ENCODE measurements at regions not wholly inside any gene's neighbourhood (a gene's known extent, or its start where the extent isn't known, plus 50 kb on each side); places are given as distances from the start of the nearest gene placed in this dataset.

DNA sequence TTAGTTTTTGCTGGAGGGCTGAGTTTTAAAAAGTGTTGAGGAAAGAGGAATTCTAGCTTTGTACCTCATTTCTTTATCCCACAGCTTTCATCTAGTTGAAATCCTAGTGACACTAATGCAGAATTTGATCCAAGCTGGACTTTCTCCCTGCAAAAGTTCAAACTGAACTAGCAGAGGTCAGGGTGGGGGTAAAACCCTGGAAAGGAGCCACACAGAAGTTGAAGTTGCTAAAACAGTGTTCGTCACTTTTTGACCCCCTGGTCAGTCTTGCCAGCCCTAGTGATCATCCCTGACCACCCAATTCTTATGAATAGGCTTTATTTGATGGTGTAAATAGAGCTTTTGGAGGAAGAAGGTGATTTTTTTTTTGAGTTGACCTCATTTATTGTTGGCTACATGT, 390.4 kb downstream of the TMEM38B start:
- TF ChIP-seq, protein P1, sequence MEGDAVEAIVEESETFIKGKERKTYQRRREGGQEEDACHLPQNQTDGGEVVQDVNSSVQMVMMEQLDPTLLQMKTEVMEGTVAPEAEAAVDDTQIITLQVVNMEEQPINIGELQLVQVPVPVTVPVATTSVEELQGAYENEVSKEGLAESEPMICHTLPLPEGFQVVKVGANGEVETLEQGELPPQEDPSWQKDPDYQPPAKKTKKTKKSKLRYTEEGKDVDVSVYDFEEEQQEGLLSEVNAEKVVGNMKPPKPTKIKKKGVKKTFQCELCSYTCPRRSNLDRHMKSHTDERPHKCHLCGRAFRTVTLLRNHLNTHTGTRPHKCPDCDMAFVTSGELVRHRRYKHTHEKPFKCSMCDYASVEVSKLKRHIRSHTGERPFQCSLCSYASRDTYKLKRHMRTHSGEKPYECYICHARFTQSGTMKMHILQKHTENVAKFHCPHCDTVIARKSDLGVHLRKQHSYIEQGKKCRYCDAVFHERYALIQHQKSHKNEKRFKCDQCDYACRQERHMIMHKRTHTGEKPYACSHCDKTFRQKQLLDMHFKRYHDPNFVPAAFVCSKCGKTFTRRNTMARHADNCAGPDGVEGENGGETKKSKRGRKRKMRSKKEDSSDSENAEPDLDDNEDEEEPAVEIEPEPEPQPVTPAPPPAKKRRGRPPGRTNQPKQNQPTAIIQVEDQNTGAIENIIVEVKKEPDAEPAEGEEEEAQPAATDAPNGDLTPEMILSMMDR (IDR thresholded peaks at IDR 0.05) = no peak
- Histone ChIP-seq H3K9me3 (no peaks in the 10 kb centered on the region), H3K36me3 (ENCODE audit: insufficient read depth in 1 of 2, low read depth in 1 of 2) (no peaks in the 10 kb centered on the region), H3K27me3 (ENCODE audit: insufficient read depth in 3 of 3, low read length in 2 of 3) (no peaks in the 10 kb centered on the region), H3K27ac (no peak overlapping the region), H3K4me3 (no peak overlapping the region), H3K4me1 (peaks cover 4% of the 10 kb centered on the region)
- no peak for ATAC-seq
- no peak for DNase-seq
- intact Hi-C loops (cut with DNase I) = no loop called here
- WGBS, 3 donors = 26 to 40% (median 27%) methylated on average over 1 of the region's 1 CpG

DNA sequence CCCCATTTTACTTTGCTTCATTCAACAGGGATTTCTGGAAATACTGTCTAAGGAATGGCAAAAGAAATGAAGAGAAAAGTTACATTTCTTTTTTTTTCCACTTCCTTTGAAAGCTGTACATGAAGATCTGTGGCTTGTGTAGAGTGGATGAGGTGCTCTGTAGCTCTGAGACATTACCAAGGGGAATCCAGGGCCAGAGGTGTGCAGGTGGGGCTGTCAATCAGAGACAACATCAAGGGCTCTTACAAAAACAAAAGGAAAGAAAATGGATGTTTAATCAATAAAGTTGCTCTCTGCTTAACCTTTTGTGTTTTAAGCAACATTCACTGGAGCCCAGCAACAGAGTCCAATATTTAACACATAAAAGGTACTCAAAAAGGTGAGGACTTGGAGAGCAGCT, 391.1 kb downstream of the TMEM38B start:
- Histone ChIP-seq H3K36me3 (ENCODE audit: insufficient read depth in 1 of 2, low read depth in 1 of 2) (no peaks in the 10 kb centered on the region), H3K9me3 (no peaks in the 10 kb centered on the region), H3K4me1 (peaks cover 4% of the 10 kb centered on the region), H3K4me3 (no peak overlapping the region), H3K27me3 (ENCODE audit: insufficient read depth in 3 of 3, low read length in 2 of 3) (no peaks in the 10 kb centered on the region), H3K27ac (no peak overlapping the region)
- intact Hi-C loops (cut with DNase I) = no loop called here
- ATAC-seq = no peak
- no peak for DNase-seq
- TF ChIP-seq, protein P1 (IDR thresholded peaks at IDR 0.05) = no peak

DNA sequence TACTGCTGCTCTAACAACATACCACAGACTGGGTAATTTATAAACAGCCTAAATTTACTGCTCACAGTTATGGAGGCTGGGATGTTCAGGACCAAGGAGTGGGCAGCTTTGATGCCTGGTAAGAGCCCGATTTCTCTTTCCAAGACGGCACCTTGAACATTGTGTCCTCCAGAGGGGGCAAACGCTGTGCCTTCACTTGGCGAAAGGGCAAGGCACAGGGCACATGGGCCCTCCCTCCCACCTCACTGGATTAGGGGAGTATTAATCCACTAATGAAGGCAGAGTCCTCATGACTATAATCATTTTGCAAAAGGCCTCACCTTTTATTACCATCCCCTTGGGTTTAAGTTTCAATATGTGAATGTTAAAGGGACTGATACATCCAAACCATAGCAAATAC, 397.7 kb downstream of the TMEM38B start:
- H3K36me3 ChIP-seq (ENCODE audit: insufficient read depth in 1 of 2, low read depth in 1 of 2) = no peaks in the 10 kb centered on the region
- ATAC-seq (no peak), DNase-seq (no peak)
- no peak overlapping the region for H3K27ac ChIP-seq
- TF ChIP-seq, protein P1 (IDR thresholded peaks at IDR 0.05) = no peak
- no peak overlapping the region for H3K4me3 ChIP-seq
- intact Hi-C loops (cut with DNase I) = loop anchor here in 1 of 2 donors (10.0 kb wide), 2 partner anchors 57 to 137 kb away; no protein-coding TSS in a partner anchor
- WGBS, 3 donors = 87 to 91% (median 88%) methylated on average over 4 of the region's 4 CpGs
- no peaks in the 10 kb centered on the region for H3K4me1 ChIP-seq
- no peaks in the 10 kb centered on the region for H3K27me3 ChIP-seq (ENCODE audit: insufficient read depth in 3 of 3, low read length in 2 of 3)
- peaks cover 3% of the 10 kb centered on the region for H3K9me3 ChIP-seq

DNA sequence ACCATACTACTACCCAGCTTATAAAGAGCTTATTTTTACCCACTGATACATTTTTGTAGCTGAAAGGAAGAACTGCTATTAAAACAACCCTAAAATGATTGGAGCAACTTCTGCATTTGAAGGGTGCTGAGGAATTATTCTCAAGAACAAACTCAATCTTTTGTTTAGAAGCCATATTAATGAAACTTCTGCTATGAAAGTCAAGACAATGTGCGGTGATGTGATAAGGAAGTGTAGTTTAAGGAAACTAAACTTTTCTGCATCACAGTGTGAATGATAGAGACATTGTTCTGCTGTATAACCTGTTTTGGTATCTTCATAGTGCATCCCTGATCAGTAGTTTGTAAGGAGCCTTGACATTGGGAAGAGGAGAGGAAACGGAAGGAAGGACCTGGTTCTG, 408.5 kb downstream of the TMEM38B start:
- Histone ChIP-seq H3K27me3 (ENCODE audit: insufficient read depth in 3 of 3, low read length in 2 of 3) (no peaks in the 10 kb centered on the region), H3K9me3 (no peaks in the 10 kb centered on the region), H3K36me3 (ENCODE audit: insufficient read depth in 1 of 2, low read depth in 1 of 2) (no peaks in the 10 kb centered on the region), H3K27ac (no peak overlapping the region), H3K4me1 (no peaks in the 10 kb centered on the region), H3K4me3 (no peak overlapping the region)
- no peak for ATAC-seq
- TF ChIP-seq, protein P1 (IDR thresholded peaks at IDR 0.05) = no peak
- 91 to 93% (median 92%) methylated on average over 2 of the region's 2 CpGs for WGBS, 3 donors
- no peak for DNase-seq
- intact Hi-C loops (cut with DNase I) = no loop called here

DNA sequence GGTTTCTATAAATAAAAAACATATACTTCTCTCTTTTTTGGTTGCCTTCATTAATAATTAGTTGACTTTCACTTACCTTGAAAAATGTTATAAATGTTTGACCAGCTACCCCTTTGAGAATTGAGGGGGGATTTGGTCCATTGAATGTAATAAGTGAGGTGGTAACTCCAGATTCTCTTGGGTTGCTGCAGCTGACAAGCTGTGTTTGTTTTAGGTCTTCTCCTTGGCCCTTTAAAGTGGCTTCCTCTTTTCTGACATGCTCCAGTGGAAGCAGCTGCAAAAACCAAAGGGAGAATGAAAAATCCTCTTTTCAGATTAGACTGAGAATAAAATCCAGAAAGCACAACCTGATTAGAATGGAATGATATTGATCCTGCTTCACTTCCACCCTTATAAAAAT, 410.5 kb downstream of the TMEM38B start:
- Histone ChIP-seq H3K4me1 (no peaks in the 10 kb centered on the region), H3K9me3 (no peaks in the 10 kb centered on the region), H3K4me3 (no peak overlapping the region), H3K27ac (no peak overlapping the region), H3K27me3 (ENCODE audit: insufficient read depth in 3 of 3, low read length in 2 of 3) (no peaks in the 10 kb centered on the region), H3K36me3 (ENCODE audit: insufficient read depth in 1 of 2, low read depth in 1 of 2) (no peaks in the 10 kb centered on the region)
- DNase-seq (no peak), ATAC-seq (no peak)
- intact Hi-C loops (cut with DNase I) = no loop called here
- TF ChIP-seq, protein P1 (IDR thresholded peaks at IDR 0.05) = no peak

All from psoas muscle (tissue), 7 donors.